ENCODE measurements at regions not wholly inside any gene's neighbourhood (a gene's known extent, or its start where the extent isn't known, plus 50 kb on each side); places are given as distances from the start of the nearest gene placed in this dataset.
A peak's percentile ranks its signal among the peaks of the same experiment; 100 is the strongest.

DNA sequence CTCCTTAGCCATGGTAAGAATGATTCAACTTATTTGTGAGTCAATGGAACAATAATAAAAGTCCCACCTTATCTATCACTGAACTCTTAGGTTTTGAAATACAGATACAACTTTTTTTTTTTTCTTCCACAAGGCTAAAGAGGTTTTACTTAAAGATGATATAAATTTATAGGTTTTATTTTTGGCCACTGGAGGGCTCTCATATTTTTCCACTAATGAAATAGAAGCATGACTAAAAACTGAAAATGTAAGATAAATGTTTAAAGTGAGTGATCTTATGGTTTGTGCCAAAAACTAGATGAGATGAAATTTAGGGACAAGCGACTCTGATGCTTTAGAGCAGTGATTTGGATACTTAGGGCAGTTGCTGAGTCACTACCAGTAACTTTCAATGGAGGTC, 499.0 kb downstream of the NUF2 start:
- ChIA-PET POLR2A (no interaction called here), CTCF (interaction anchor here (1.1 kb wide), 1 partner anchor 157 kb away, joined by 3 read pairs; no protein-coding TSS in a partner anchor)
- no peak overlapping the region for H3K9ac ChIP-seq (replicated peaks; ENCODE audit: extremely low read depth, insufficient read depth, low read length)
- FAIRE-seq (no peak), DNase-seq (ENCODE audit: low read depth, low spot score) (peak; percentile 11)
- no TSS peak for BruUV-seq (replicated peaks)
- no peaks in the 10 kb centered on the region for H3K27me3 ChIP-seq (ENCODE audit: control insufficient read depth in 2 of 2, insufficient read depth in 2 of 2, low read length in 2 of 2)
- H3K9me1 ChIP-seq (replicated peaks; ENCODE audit: control insufficient read depth, extremely low read depth, insufficient read depth, low read length): no peaks in the 10 kb centered on the region
- H2AFZ ChIP-seq (ENCODE audit: low read depth, low read length): no peak overlapping the region
- intact Hi-C loops (cut with micrococcal nuclease): loop anchor here (1.0 to 5.0 kb wide), 3 partner anchors 57 to 967 kb away; no protein-coding TSS in a partner anchor
- H3K4me1 ChIP-seq (ENCODE audit: control insufficient read depth, extremely low read depth, insufficient read depth, low read length): no peaks in the 10 kb centered on the region
- H3K27ac ChIP-seq (ENCODE audit: insufficient read depth, low read depth, low read length): no peak overlapping the region
- dilution Hi-C loops (cut with MboI; ENCODE audit: extremely low pct_ligation_motif_present, low sequenced_read_pairs): no loop called here
- H3K4me3 ChIP-seq (replicated peaks in 1 of 3; ENCODE audit: insufficient read depth in 1 of 3, low read depth in 1 of 3, low read length in 3 of 3): no peak overlapping the region
- TF ChIP-seq POLR2AphosphoS5 (IDR thresholded peaks at IDR 0.05; ENCODE audit: insufficient read depth, low read depth, low read length) (no peak), FOS (IDR thresholded peaks at IDR 0.05; ENCODE audit: borderline replicate concordance, insufficient read depth, low read length) (no peak)
- TF ChIP-seq, protein P1, sequence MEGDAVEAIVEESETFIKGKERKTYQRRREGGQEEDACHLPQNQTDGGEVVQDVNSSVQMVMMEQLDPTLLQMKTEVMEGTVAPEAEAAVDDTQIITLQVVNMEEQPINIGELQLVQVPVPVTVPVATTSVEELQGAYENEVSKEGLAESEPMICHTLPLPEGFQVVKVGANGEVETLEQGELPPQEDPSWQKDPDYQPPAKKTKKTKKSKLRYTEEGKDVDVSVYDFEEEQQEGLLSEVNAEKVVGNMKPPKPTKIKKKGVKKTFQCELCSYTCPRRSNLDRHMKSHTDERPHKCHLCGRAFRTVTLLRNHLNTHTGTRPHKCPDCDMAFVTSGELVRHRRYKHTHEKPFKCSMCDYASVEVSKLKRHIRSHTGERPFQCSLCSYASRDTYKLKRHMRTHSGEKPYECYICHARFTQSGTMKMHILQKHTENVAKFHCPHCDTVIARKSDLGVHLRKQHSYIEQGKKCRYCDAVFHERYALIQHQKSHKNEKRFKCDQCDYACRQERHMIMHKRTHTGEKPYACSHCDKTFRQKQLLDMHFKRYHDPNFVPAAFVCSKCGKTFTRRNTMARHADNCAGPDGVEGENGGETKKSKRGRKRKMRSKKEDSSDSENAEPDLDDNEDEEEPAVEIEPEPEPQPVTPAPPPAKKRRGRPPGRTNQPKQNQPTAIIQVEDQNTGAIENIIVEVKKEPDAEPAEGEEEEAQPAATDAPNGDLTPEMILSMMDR (IDR thresholded peaks at IDR 0.05; ENCODE audit: extremely low read depth in 1 of 2, insufficient read depth in 1 of 2, low read depth in 1 of 2, low read length in 2 of 2): no peak
- TF ChIP-seq, protein P2, sequence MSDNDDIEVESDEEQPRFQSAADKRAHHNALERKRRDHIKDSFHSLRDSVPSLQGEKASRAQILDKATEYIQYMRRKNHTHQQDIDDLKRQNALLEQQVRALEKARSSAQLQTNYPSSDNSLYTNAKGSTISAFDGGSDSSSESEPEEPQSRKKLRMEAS (IDR thresholded peaks at IDR 0.05; ENCODE audit: insufficient read depth, insufficient read length): no peak
- H3K9me3 ChIP-seq (replicated peaks; ENCODE audit: control insufficient read depth, insufficient read depth, low read length): no peaks in the 10 kb centered on the region
- no peaks in the 10 kb centered on the region for H3K79me2 ChIP-seq (ENCODE audit: control insufficient read depth, insufficient read depth, low read length)
- no peaks in the 10 kb centered on the region for H3K36me3 ChIP-seq (ENCODE audit: control insufficient read depth in 2 of 2, extremely low read depth in 1 of 2, insufficient read depth in 2 of 2, low read length in 2 of 2)
- H4K20me1 ChIP-seq (replicated peaks; ENCODE audit: control insufficient read depth, extremely low read depth, insufficient read depth, low read length): no peaks in the 10 kb centered on the region
- H3K4me2 ChIP-seq (ENCODE audit: insufficient read depth, low read length): no peak overlapping the region

DNA sequence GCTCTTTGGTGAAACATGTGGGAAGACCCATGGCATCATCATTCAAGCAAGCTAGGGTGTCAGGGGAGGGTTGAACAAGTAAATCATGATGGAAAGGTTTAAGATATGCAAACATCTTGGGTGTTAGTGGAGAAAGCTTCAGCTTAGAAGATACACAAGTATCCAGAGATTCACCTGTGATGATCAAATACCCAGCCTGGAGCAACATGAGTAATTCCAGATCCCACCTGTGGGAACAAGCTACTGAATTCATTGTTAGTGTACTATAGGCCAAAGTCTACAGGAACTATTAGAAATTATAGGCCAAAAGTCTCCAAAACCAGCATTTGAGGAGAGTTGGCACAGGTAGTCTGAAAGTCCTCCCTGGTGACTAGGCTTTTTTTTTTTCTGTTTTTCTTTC, 499.9 kb downstream of the NUF2 start:
- no peak for FAIRE-seq
- Histone ChIP-seq H3K27ac (ENCODE audit: insufficient read depth, low read depth, low read length) (no peak overlapping the region), H4K20me1 (replicated peaks; ENCODE audit: control insufficient read depth, extremely low read depth, insufficient read depth, low read length) (no peaks in the 10 kb centered on the region), H3K4me3 (replicated peaks in 1 of 3; ENCODE audit: insufficient read depth in 1 of 3, low read depth in 1 of 3, low read length in 3 of 3) (no peak overlapping the region), H3K4me2 (ENCODE audit: insufficient read depth, low read length) (no peak overlapping the region), H3K9me1 (replicated peaks; ENCODE audit: control insufficient read depth, extremely low read depth, insufficient read depth, low read length) (no peaks in the 10 kb centered on the region), H3K4me1 (ENCODE audit: control insufficient read depth, extremely low read depth, insufficient read depth, low read length) (no peaks in the 10 kb centered on the region), H2AFZ (ENCODE audit: low read depth, low read length) (no peak overlapping the region), H3K27me3 (ENCODE audit: control insufficient read depth in 2 of 2, insufficient read depth in 2 of 2, low read length in 2 of 2) (no peaks in the 10 kb centered on the region), H3K36me3 (ENCODE audit: control insufficient read depth in 2 of 2, extremely low read depth in 1 of 2, insufficient read depth in 2 of 2, low read length in 2 of 2) (no peaks in the 10 kb centered on the region), H3K79me2 (ENCODE audit: control insufficient read depth, insufficient read depth, low read length) (no peaks in the 10 kb centered on the region), H3K9ac (replicated peaks; ENCODE audit: extremely low read depth, insufficient read depth, low read length) (no peak overlapping the region), H3K9me3 (replicated peaks; ENCODE audit: control insufficient read depth, insufficient read depth, low read length) (no peaks in the 10 kb centered on the region)
- TF ChIP-seq POLR2AphosphoS5 (IDR thresholded peaks at IDR 0.05; ENCODE audit: insufficient read depth, low read depth, low read length) (no peak), JUN (IDR thresholded peaks at IDR 0.05; ENCODE audit: borderline replicate concordance, insufficient read depth, insufficient read length, low read depth) (no peak)
- ChIA-PET CTCF (interaction anchor here (0.6 kb wide), 1 partner anchor 264 kb away, joined by 3 read pairs; no protein-coding TSS in a partner anchor), POLR2A (no interaction called here)
- BruUV-seq (replicated peaks): no TSS peak
- DNase-seq (ENCODE audit: low read depth, low spot score): no peak
- intact Hi-C loops (cut with micrococcal nuclease): loop anchor here (1.0 to 5.0 kb wide), 3 partner anchors 56 to 966 kb away; no protein-coding TSS in a partner anchor
- dilution Hi-C loops (cut with MboI; ENCODE audit: extremely low pct_ligation_motif_present, low sequenced_read_pairs): no loop called here
